ENCODE measurements at regions not wholly inside any gene's neighbourhood (a gene's known extent, or its start where the extent isn't known, plus 50 kb on each side); places are given as distances from the start of the nearest gene placed in this dataset.

GRCh38 chr6:164347455-164347854, 932.9 kb downstream of the QKI start:
- TF ChIP-seq, protein P1, sequence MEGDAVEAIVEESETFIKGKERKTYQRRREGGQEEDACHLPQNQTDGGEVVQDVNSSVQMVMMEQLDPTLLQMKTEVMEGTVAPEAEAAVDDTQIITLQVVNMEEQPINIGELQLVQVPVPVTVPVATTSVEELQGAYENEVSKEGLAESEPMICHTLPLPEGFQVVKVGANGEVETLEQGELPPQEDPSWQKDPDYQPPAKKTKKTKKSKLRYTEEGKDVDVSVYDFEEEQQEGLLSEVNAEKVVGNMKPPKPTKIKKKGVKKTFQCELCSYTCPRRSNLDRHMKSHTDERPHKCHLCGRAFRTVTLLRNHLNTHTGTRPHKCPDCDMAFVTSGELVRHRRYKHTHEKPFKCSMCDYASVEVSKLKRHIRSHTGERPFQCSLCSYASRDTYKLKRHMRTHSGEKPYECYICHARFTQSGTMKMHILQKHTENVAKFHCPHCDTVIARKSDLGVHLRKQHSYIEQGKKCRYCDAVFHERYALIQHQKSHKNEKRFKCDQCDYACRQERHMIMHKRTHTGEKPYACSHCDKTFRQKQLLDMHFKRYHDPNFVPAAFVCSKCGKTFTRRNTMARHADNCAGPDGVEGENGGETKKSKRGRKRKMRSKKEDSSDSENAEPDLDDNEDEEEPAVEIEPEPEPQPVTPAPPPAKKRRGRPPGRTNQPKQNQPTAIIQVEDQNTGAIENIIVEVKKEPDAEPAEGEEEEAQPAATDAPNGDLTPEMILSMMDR (IDR thresholded peaks at IDR 0.05; ENCODE audit: poor library complexity, severe bottlenecking) = no peak
- TF ChIP-seq, protein P2, sequence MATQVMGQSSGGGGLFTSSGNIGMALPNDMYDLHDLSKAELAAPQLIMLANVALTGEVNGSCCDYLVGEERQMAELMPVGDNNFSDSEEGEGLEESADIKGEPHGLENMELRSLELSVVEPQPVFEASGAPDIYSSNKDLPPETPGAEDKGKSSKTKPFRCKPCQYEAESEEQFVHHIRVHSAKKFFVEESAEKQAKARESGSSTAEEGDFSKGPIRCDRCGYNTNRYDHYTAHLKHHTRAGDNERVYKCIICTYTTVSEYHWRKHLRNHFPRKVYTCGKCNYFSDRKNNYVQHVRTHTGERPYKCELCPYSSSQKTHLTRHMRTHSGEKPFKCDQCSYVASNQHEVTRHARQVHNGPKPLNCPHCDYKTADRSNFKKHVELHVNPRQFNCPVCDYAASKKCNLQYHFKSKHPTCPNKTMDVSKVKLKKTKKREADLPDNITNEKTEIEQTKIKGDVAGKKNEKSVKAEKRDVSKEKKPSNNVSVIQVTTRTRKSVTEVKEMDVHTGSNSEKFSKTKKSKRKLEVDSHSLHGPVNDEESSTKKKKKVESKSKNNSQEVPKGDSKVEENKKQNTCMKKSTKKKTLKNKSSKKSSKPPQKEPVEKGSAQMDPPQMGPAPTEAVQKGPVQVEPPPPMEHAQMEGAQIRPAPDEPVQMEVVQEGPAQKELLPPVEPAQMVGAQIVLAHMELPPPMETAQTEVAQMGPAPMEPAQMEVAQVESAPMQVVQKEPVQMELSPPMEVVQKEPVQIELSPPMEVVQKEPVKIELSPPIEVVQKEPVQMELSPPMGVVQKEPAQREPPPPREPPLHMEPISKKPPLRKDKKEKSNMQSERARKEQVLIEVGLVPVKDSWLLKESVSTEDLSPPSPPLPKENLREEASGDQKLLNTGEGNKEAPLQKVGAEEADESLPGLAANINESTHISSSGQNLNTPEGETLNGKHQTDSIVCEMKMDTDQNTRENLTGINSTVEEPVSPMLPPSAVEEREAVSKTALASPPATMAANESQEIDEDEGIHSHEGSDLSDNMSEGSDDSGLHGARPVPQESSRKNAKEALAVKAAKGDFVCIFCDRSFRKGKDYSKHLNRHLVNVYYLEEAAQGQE (IDR thresholded peaks at IDR 0.05; ENCODE audit: borderline replicate concordance) = no peak
- no peak for TF ChIP-seq POLR2AphosphoS5 (IDR thresholded peaks at IDR 0.05)
- no peak for TF ChIP-seq EZH2 (IDR thresholded peaks at IDR 0.05; ENCODE audit: borderline replicate concordance, insufficient read depth, low read length, poor library complexity, severe bottlenecking)
- TF ChIP-seq RAD21 (conservative IDR thresholded peaks at IDR 0.05) = no peak
- no peak for TF ChIP-seq MXI1 (conservative IDR thresholded peaks at IDR 0.05; ENCODE audit: poor library complexity, severe bottlenecking)
- no peak for TF ChIP-seq TAF1 (IDR thresholded peaks at IDR 0.05; ENCODE audit: low read depth)
- no peak for TF ChIP-seq SMC3 (conservative IDR thresholded peaks at IDR 0.05; ENCODE audit: poor library complexity)

All from neural cell (in vitro differentiated cells).